Lung (tissue), 11 donors: ENCODE measurements at regions not wholly inside any gene's neighbourhood (a gene's known extent, or its start where the extent isn't known, plus 50 kb on each side); places are given as distances from the start of the nearest gene placed in this dataset.

ENCODE experiments used
- ATAC-seq: fragments of 200-7000 bp; cut with Tn5 transposase; one replicate; pipeline ENCODE4 v1.9.1; 2020; ENCODE audit warnings: moderate number of reproducible peaks; ENCODE audit not compliant: insufficient read depth, low FRiP score
- DNase-seq, 3 donors: peaks; one replicate each; pipeline ENCODE4 v3.0.0-alpha.2; 2013 to 2017
- H3K27ac ChIP-seq, 2 donors: one replicate each; pipeline ENCODE4 v1.5.1; 2013; ENCODE audit warnings: mild to moderate bottlenecking in 2 of 2, moderate library complexity in 2 of 2, control low read depth in 1 of 2, inconsistent platforms in 1 of 2, low read depth in 1 of 2, low read length in 1 of 2
- H3K27me3 ChIP-seq, 3 donors: one replicate each; pipeline ENCODE4 v1.5.1; 2013; ENCODE audit warnings: low read length in 2 of 3; ENCODE audit not compliant: control insufficient read depth in 3 of 3, insufficient read depth in 3 of 3
- H3K36me3 ChIP-seq, 4 donors: one replicate each; pipeline ENCODE4 v1.5.1; 2013; ENCODE audit warnings: low read length in 4 of 4, mild to moderate bottlenecking in 1 of 4, moderate library complexity in 1 of 4; ENCODE audit not compliant: control insufficient read depth in 4 of 4, insufficient read depth in 4 of 4
- H3K4me1 ChIP-seq, 5 donors: one replicate each; pipeline ENCODE4 v1.5.1; 2013; ENCODE audit warnings: low read length in 5 of 5, mild to moderate bottlenecking in 2 of 5, moderate library complexity in 1 of 5; ENCODE audit not compliant: control insufficient read depth in 5 of 5, insufficient read depth in 5 of 5
- H3K4me3 ChIP-seq: one replicate; pipeline ENCODE4 v1.5.1; 2013; ENCODE audit warnings: mild to moderate bottlenecking, control low read depth, moderate library complexity
- H3K9ac ChIP-seq, 2 donors: one replicate each; pipeline ENCODE4 v1.5.1; 2013; ENCODE audit warnings: low read length in 2 of 2, control low read depth in 1 of 2; ENCODE audit not compliant: insufficient read depth in 1 of 2
- H3K9me3 ChIP-seq, 4 donors: one replicate each; pipeline ENCODE4 v1.5.1; 2013; ENCODE audit warnings: low read length in 3 of 4, mild to moderate bottlenecking in 1 of 4, moderate library complexity in 1 of 4; ENCODE audit not compliant: control insufficient read depth in 4 of 4, insufficient read depth in 3 of 4
- CTCF ChIP-seq: IDR thresholded peaks from 2 replicates; pipeline ENCODE4 v1.5.1; 2012; ENCODE audit warnings: mild to moderate bottlenecking; ENCODE audit errors: control extremely low read depth, extremely low read depth
- WGBS, 2 donors: extraction: QIAGEN DNeasy Blood & Tissue Kit; methylation state at CpG; one replicate each; pipeline ENCODE4 v1.1.7; 2013; 5-methylcytosine and 5-hydroxymethylcytosine counted together
- donor health status: control.
- donor health status: control.
- donor health status: Bipolar disorder and iron deficiency.
- donor health status: healthy.
- donor health status: DM: yes; HTN: yes; CAD: no.

DNA sequence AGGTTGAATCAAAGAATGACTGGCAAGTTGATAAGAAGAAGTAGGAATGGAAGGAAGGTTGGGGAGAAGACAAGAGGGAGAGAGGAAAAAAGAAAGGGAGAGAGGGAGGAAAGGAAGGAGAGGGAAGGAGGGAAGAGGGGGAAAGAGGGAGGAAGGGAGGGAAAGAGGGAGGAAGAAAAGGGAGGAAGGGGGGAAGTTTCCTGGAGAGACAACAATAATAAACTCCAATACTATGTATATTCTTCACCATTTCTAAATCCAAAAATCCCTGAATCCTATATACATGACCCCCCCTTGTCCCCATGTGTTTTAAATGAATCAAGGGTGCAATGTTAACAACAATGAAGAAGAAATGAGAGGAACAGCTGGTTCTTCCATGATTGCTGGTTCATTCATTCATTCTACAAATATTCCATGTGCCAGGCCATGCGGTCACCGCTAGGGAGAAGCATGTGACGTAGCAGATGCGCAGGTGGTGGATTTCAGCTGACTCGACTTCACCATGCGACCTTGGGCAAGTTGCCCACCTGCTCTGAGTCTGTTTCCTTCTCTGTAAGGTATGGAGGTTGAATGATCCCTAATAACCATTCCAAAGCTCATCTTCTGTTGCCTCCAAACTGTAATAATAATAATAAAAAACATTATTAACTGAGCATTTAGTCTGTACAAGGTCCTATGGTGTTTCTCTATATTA is 77.6 kb downstream of the EN1 start:
- Histone ChIP-seq H3K9ac (no peak overlapping the region), H3K36me3 (no peaks in the 10 kb centered on the region), H3K9me3 (peaks cover 0 to 6% (median 0%) of the 10 kb centered on the region in 4 donors), H3K27ac (no peak overlapping the region), H3K4me3 (no peak overlapping the region), H3K27me3 (peaks cover 11 to 47% (median 39%) of the 10 kb centered on the region in 3 donors), H3K4me1 (peaks cover 0 to 4% (median 0%) of the 10 kb centered on the region in 5 donors)
- WGBS, 2 donors, result 74 to 79% methylated on average over 6 of the region's 6 CpGs
- ATAC-seq, result no peak
- TF ChIP-seq CTCF, result no peak
- no peak for DNase-seq

DNA sequence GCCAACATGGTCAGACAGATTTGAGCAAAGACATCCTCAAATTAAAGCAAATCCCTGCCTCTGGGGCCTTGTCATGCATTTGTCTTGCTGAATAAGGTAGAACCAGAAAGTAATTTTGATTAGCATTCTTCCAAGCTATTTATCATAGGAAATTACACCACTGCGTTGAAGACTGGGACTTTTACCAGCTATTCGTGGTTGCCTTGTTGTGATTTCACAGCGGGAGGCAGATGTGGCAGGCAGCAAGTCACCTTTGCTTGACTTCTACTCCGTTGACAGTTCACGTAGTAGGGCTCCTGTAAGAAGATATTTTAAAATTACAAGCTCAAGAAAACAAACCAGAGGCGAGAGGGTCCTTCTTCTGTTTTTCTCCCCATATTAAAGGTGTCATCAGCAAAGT is 80.6 kb downstream of the EN1 start:
- Histone ChIP-seq H3K9ac (no peak overlapping the region), H3K4me3 (no peak overlapping the region), H3K36me3 (no peaks in the 10 kb centered on the region), H3K4me1 (peaks cover 0 to 1% (median 0%) of the 10 kb centered on the region in 5 donors), H3K27me3 (peaks cover 13 to 53% (median 30%) of the 10 kb centered on the region in 3 donors), H3K9me3 (peaks cover 0 to 4% (median 0%) of the 10 kb centered on the region in 4 donors), H3K27ac (no peak overlapping the region)
- no peak for TF ChIP-seq CTCF
- WGBS, 2 donors, result 35 to 37% methylated on average over 6 of the region's 6 CpGs
- ATAC-seq, result no peak
- DNase-seq, result no peak

- peaks cover 10 to 41% (median 22%) of the 10 kb centered on the region in 3 donors for H3K27me3 ChIP-seq
- no peak for TF ChIP-seq CTCF
Measured at GRCh38 chr2:118764855-118765254, 82.6 kb downstream of the EN1 start.

More at GRCh38 chr2:118764855-118765254, 82.6 kb downstream of the EN1 start:
- no peaks in the 10 kb centered on the region for H3K9me3 ChIP-seq
- H3K36me3 ChIP-seq, result no peaks in the 10 kb centered on the region
- DNase-seq (no peak), ATAC-seq (no peak)
- H3K4me1 ChIP-seq, result peaks cover 0 to 1% (median 0%) of the 10 kb centered on the region in 5 donors
- 76 to 78% methylated on average over 4 of the region's 4 CpGs for WGBS, 2 donors
- no peak overlapping the region for H3K4me3 ChIP-seq
- H3K27ac ChIP-seq, result no peak overlapping the region
- H3K9ac ChIP-seq, result no peak overlapping the region
